Upper lobe of right lung (tissue), 1 donor: ENCODE measurements at regions not wholly inside any gene's neighbourhood (a gene's known extent, or its start where the extent isn't known, plus 50 kb on each side); places are given as distances from the start of the nearest gene placed in this dataset.
"Not testable (repeated sequence)": the region's sequence is repeated elsewhere in the genome, so short reads cannot be mapped to it uniquely, and the experiment has no call there.

ENCODE experiments used
- ATAC-seq: fragments of 200-7000 bp; cut with Tn5 transposase; one replicate; pipeline ENCODE4 v1.9.1; 2020; ENCODE audit warnings: mild to moderate bottlenecking, moderate library complexity
- DNase-seq: peaks from one replicate; pipeline ENCODE4 v3.0.0-alpha.2; 2020
- H3K27ac ChIP-seq: fragments of 200-600 bp; one replicate; pipeline ENCODE4 v1.8.0; 2022
- H3K27me3 ChIP-seq: fragments of 200-600 bp; one replicate; pipeline ENCODE4 v1.8.0; 2022; ENCODE audit warnings: mild to moderate bottlenecking
- H3K36me3 ChIP-seq: fragments of 200-600 bp; one replicate; pipeline ENCODE4 v1.8.0; 2022
- H3K4me1 ChIP-seq: fragments of 200-600 bp; one replicate; pipeline ENCODE4 v1.8.0; 2022
- H3K4me3 ChIP-seq: fragments of 200-600 bp; one replicate; pipeline ENCODE4 v1.8.0; 2022; ENCODE audit warnings: mild to moderate bottlenecking
- H3K9me3 ChIP-seq: fragments of 200-600 bp; one replicate; pipeline ENCODE4 v1.8.0; 2022
- CTCF ChIP-seq: fragments of 200-600 bp; IDR thresholded peaks from one replicate; pipeline ENCODE4 v1.8.0; 2022; ENCODE audit warnings: antibody characterized with exemption
- intact Hi-C: fragments of 100-400 bp; cut with DNase I; formaldehyde crosslinking; loops from one replicate; pipeline ENCODE4 v1.11.0; 2022
- donor health status: DM: no; HTN: yes; CAD: no; lungs with severe emphysema.

- no peak for TF ChIP-seq CTCF
- Histone ChIP-seq H3K36me3 (no peaks in the 10 kb centered on the region), H3K27me3 (no peaks in the 10 kb centered on the region), H3K27ac (no peak overlapping the region), H3K9me3 (peaks cover 6% of the 10 kb centered on the region), H3K4me3 (no peak overlapping the region), H3K4me1 (no peaks in the 10 kb centered on the region)
- intact Hi-C loops: no loop called here
- no peak for ATAC-seq
- DNase-seq: no peak
Measured at GRCh38 chr4:127311924-127312323, 320.8 kb upstream of the INTU start.

- Histone ChIP-seq H3K9me3 (peaks cover 6% of the 10 kb centered on the region), H3K27ac (no peak overlapping the region), H3K4me1 (no peaks in the 10 kb centered on the region), H3K4me3 (no peak overlapping the region), H3K27me3 (no peaks in the 10 kb centered on the region), H3K36me3 (no peaks in the 10 kb centered on the region)
- no peak for TF ChIP-seq CTCF
- DNase-seq (no peak), ATAC-seq (no peak)
- intact Hi-C loops: no loop called here
Measured at GRCh38 chr4:127313767-127314166, 319.0 kb upstream of the INTU start.

GRCh38 chr4:127327491-127327890, 305.3 kb upstream of the INTU start:
- Histone ChIP-seq H3K27ac (no peak overlapping the region), H3K36me3 (no peaks in the 10 kb centered on the region), H3K27me3 (no peaks in the 10 kb centered on the region), H3K4me3 (no peak overlapping the region), H3K4me1 (no peaks in the 10 kb centered on the region), H3K9me3 (no peaks in the 10 kb centered on the region)
- intact Hi-C loops: no loop called here
- DNase-seq (no peak), ATAC-seq (no peak)
- no peak for TF ChIP-seq CTCF

- intact Hi-C loops: no loop called here
- ATAC-seq (no peak), DNase-seq (no peak)
- TF ChIP-seq CTCF: no peak
- no peak overlapping the region for H3K27ac ChIP-seq
- no peaks in the 10 kb centered on the region for H3K4me1 ChIP-seq
- H3K36me3 ChIP-seq: no peaks in the 10 kb centered on the region
- no peaks in the 10 kb centered on the region for H3K9me3 ChIP-seq
- H3K27me3 ChIP-seq: no peaks in the 10 kb centered on the region
- no peak overlapping the region for H3K4me3 ChIP-seq
Measured at GRCh38 chr4:127335073-127335620, 297.6 kb upstream of the INTU start.

GRCh38 chr4:127335732-127336131, 297.0 kb upstream of the INTU start:
- no peaks in the 10 kb centered on the region for H3K4me1 ChIP-seq
- H3K27ac ChIP-seq: no peak overlapping the region
- TF ChIP-seq CTCF: no peak
- ATAC-seq (no peak), DNase-seq (no peak)
- intact Hi-C loops: no loop called here
- H3K4me3 ChIP-seq: no peak overlapping the region
- H3K36me3 ChIP-seq: no peaks in the 10 kb centered on the region
- no peaks in the 10 kb centered on the region for H3K27me3 ChIP-seq
- no peaks in the 10 kb centered on the region for H3K9me3 ChIP-seq

- ATAC-seq, intact Hi-C loops, H3K27me3 ChIP-seq, H3K27ac ChIP-seq, H3K4me3 ChIP-seq, H3K9me3 ChIP-seq, DNase-seq, H3K36me3 ChIP-seq, H3K4me1 ChIP-seq: not testable (repeated sequence)
Measured at GRCh38 chr4:127343123-127343522, 289.6 kb upstream of the INTU start.
